G401.6 (cell line): ENCODE measurements at regions not wholly inside any gene's neighbourhood (a gene's known extent, or its start where the extent isn't known, plus 50 kb on each side); places are given as distances from the start of the nearest gene placed in this dataset.
"Not testable (repeated sequence)": the region's sequence is repeated elsewhere in the genome, so short reads cannot be mapped to it uniquely, and the experiment has no call there.

Experiments used
- FAIRE-seq: peaks from 2 replicates; lab custom pipeline; 2012; peaks lifted over from hg19 to GRCh38; lab: Jason Lieb, UNC

- FAIRE-seq = no peak
Observed at GRCh38 chrX:953879-954482, 258.5 kb downstream of the CRLF2 start.

- no peak for FAIRE-seq
Observed at GRCh38 chrX:952816-953215, 259.6 kb downstream of the CRLF2 start.

GRCh38 chrX:947262-947661 lies 265.2 kb downstream of the CRLF2 start:
- FAIRE-seq = not testable (repeated sequence)

- no peak for FAIRE-seq
Observed at GRCh38 chrX:943035-943434, 269.4 kb downstream of the CRLF2 start.

- FAIRE-seq = no peak
Observed at GRCh38 chrX:940691-941090, 271.8 kb downstream of the CRLF2 start.

- FAIRE-seq = no peak
Observed at GRCh38 chrX:936979-937769, 275.3 kb downstream of the CRLF2 start.

GRCh38 chrX:933611-934010 lies 278.8 kb downstream of the CRLF2 start:
- FAIRE-seq = no peak

GRCh38 chrX:928606-929005 lies 283.8 kb downstream of the CRLF2 start:
- no peak for FAIRE-seq

GRCh38 chrX:926991-927390 lies 285.5 kb downstream of the CRLF2 start:
- FAIRE-seq = no peak

- no peak for FAIRE-seq
Observed at GRCh38 chrX:926070-926469, 286.4 kb downstream of the CRLF2 start.

- FAIRE-seq = no peak
Observed at GRCh38 chrX:925652-926061, 286.8 kb downstream of the CRLF2 start.

- no peak for FAIRE-seq
Observed at GRCh38 chrX:925094-925493, 287.4 kb downstream of the CRLF2 start.

- no peak for FAIRE-seq
Observed at GRCh38 chrX:924017-924416, 288.4 kb downstream of the CRLF2 start.

GRCh38 chrX:920234-920799 lies 289.7 kb downstream of the SHOX start:
- FAIRE-seq = no peak

- FAIRE-seq = no peak
Observed at GRCh38 chrX:916230-916599, 285.6 kb downstream of the SHOX start.

- FAIRE-seq = no peak
Observed at GRCh38 chrX:915427-916229, 285.0 kb downstream of the SHOX start.

GRCh38 chrX:914206-914605 lies 283.6 kb downstream of the SHOX start:
- no peak for FAIRE-seq

- FAIRE-seq = no peak
Observed at GRCh38 chrX:912677-913076, 282.1 kb downstream of the SHOX start.

GRCh38 chrX:909068-909467 lies 278.5 kb downstream of the SHOX start:
- not testable (repeated sequence) for FAIRE-seq

- FAIRE-seq = no peak
Observed at GRCh38 chrX:906586-906985, 276.0 kb downstream of the SHOX start.

GRCh38 chrX:905848-906566 lies 275.4 kb downstream of the SHOX start:
- no peak for FAIRE-seq

GRCh38 chrX:903116-903515 lies 272.5 kb downstream of the SHOX start:
- no peak for FAIRE-seq
